H1 (cell line): ENCODE measurements at regions not wholly inside any gene's neighbourhood (a gene's known extent, or its start where the extent isn't known, plus 50 kb on each side); places are given as distances from the start of the nearest gene placed in this dataset.

Experiments used
- CTCF ChIA-PET: fragments of 300-600 bp; sonication (Branson Sonifier 250); formaldehyde crosslinking; loops from one replicate; lab custom pipeline; 2021; ENCODE audit not compliant: partially characterized antibody; lab: Charles Lee
- POLR2A ChIA-PET: fragments of 300-600 bp; sonication (Branson Sonifier 250); formaldehyde crosslinking; loops from one replicate; lab custom pipeline; 2021; ENCODE audit warnings: inconsistent platforms; ENCODE audit not compliant: partially characterized antibody; lab: Charles Lee
- DNase-seq, 2 experiments: peaks; one replicate each; pipeline versions ENCODE4 v3.0.0 to v3.0.0-alpha.2; 2010 to 2022; ENCODE audit warnings: low spot score in 2 of 2, low read depth in 1 of 2, mixed read lengths in 1 of 2
- FAIRE-seq: peaks from 2 replicates; lab custom pipeline; 2011; peaks lifted over from hg19 to GRCh38; lab: Jason Lieb, UNC
- H2AFZ ChIP-seq: 2 replicates; pipeline ENCODE4 v1.8.1; 2012; ENCODE audit warnings: low read length, inconsistent platforms
- H2AK5ac ChIP-seq: 2 replicates; pipeline ENCODE4 v1.6.1; 2013; ENCODE audit warnings: low read depth, low read length
- H2BK120ac ChIP-seq: replicated peaks from 2 replicates; pipeline ENCODE3; 2013; ENCODE audit warnings: low read depth, low read length, inconsistent platforms
- H2BK12ac ChIP-seq: 2 replicates; pipeline ENCODE4 v1.6.1; 2013; ENCODE audit warnings: low read depth, low read length
- H2BK15ac ChIP-seq: 2 replicates; pipeline ENCODE4 v1.6.1; 2013; ENCODE audit warnings: low read length
- H2BK20ac ChIP-seq: 2 replicates; pipeline ENCODE4 v1.6.1; 2013; ENCODE audit warnings: low read length
- H2BK5ac ChIP-seq: 2 replicates; pipeline ENCODE4 v1.6.1; 2013; ENCODE audit warnings: low read depth, low read length
- H3K14ac ChIP-seq: 2 replicates; pipeline ENCODE4 v1.6.1; 2013; ENCODE audit warnings: inconsistent platforms; ENCODE audit not compliant: insufficient read length
- H3K18ac ChIP-seq: 2 replicates; pipeline ENCODE4 v1.6.1; 2013; ENCODE audit warnings: low read length; ENCODE audit errors: extremely low read depth
- H3K23ac ChIP-seq: 2 replicates; pipeline ENCODE4 v1.6.1; 2013; ENCODE audit warnings: inconsistent platforms; ENCODE audit not compliant: insufficient read length
- H3K23me2 ChIP-seq: 2 replicates; pipeline ENCODE4 v1.6.1; 2013; ENCODE audit warnings: low read depth, low read length
- H3K27ac ChIP-seq: 2 replicates; pipeline ENCODE4 v1.6.1; 2011; ENCODE audit warnings: low read depth, low read length, inconsistent platforms
- H3K27me3 ChIP-seq, 4 experiments: replicated peaks in 1 of 4; 1 replicate in 1 of 4; 2 replicates in 3 of 4; pipeline versions ENCODE4 v1.6.1 to v1.8.1; 2011 to 2013; ENCODE audit warnings: low read length in 3 of 4, mild to moderate bottlenecking in 3 of 4, inconsistent platforms in 2 of 4, mixed read lengths in 2 of 4, moderate library complexity in 1 of 4; ENCODE audit not compliant: control insufficient read depth in 3 of 4, insufficient read depth in 3 of 4; ENCODE audit errors: extremely low read depth in 1 of 4
- H3K36me3 ChIP-seq, 4 experiments: 2 replicates each; pipeline versions ENCODE4 v1.6.1 to v1.8.1; 2011 to 2013; ENCODE audit warnings: mild to moderate bottlenecking in 4 of 4, low read length in 3 of 4, moderate library complexity in 2 of 4, control low read depth in 1 of 4, inconsistent platforms in 1 of 4; ENCODE audit not compliant: insufficient read depth in 4 of 4, control insufficient read depth in 2 of 4
- H3K4ac ChIP-seq: replicated peaks from 2 replicates; pipeline ENCODE3; 2013; ENCODE audit warnings: low read length, low read depth, mixed read lengths, inconsistent platforms; ENCODE audit not compliant: insufficient read length
- H3K4me1 ChIP-seq, 4 experiments: replicated peaks in 1 of 4; 1 replicate in 1 of 4; 2 replicates in 3 of 4; pipeline versions ENCODE4 v1.6.1 to v1.8.1; 2011 to 2013; ENCODE audit warnings: low read length in 3 of 4, inconsistent platforms in 2 of 4, mixed read lengths in 1 of 4; ENCODE audit not compliant: insufficient read depth in 4 of 4, control insufficient read depth in 3 of 4
- H3K4me2 ChIP-seq, 2 experiments: 2 replicates each; pipeline versions ENCODE4 v1.6.1 to v1.8.1; 2011 to 2013; ENCODE audit warnings: low read depth in 2 of 2, low read length in 2 of 2, control low read depth in 1 of 2, inconsistent platforms in 1 of 2, mild to moderate bottlenecking in 1 of 2; ENCODE audit not compliant: insufficient read depth in 1 of 2
- H3K4me3 ChIP-seq, 4 experiments: fragments of 200-600, 300-600 bp in 1 of 4; sonication (generic), shearing (Covaris generic), sonication (Bioruptor Twin) in 1 of 4; 2 replicates each; pipeline versions ENCODE4 v1.5.1 to v1.8.1; 2011 to 2016; ENCODE audit warnings: low read length in 4 of 4, low read depth in 3 of 4, control low read depth in 2 of 4, inconsistent platforms in 2 of 4, mild to moderate bottlenecking in 2 of 4, mixed read lengths in 1 of 4, moderate library complexity in 1 of 4; ENCODE audit not compliant: insufficient read depth in 2 of 4; ENCODE audit errors: extremely low read depth in 1 of 4
- H3K56ac ChIP-seq: replicated peaks from 2 replicates; pipeline ENCODE3; 2013; ENCODE audit warnings: low read depth, mild to moderate bottlenecking, mixed read lengths, low read length, inconsistent platforms; ENCODE audit not compliant: insufficient read length
- H3K79me1 ChIP-seq: 2 replicates; pipeline ENCODE4 v1.6.1; 2013; ENCODE audit warnings: low read depth, low read length, control low read depth
- H3K79me2 ChIP-seq, 2 experiments: 2 replicates each; pipeline versions ENCODE4 v1.6.1 to v1.8.1; 2012 to 2013; ENCODE audit warnings: low read length in 2 of 2, mild to moderate bottlenecking in 2 of 2, inconsistent platforms in 1 of 2; ENCODE audit not compliant: insufficient read depth in 2 of 2, control insufficient read depth in 1 of 2
- H3K9ac ChIP-seq, 4 experiments: replicated peaks in 1 of 4; 1 replicate in 1 of 4; 2 replicates in 3 of 4; pipeline versions ENCODE4 v1.6.1 to v1.8.1; 2011 to 2013; ENCODE audit warnings: low read depth in 3 of 4, low read length in 3 of 4, control low read depth in 2 of 4, mild to moderate bottlenecking in 2 of 4, moderate library complexity in 2 of 4, inconsistent platforms in 1 of 4; ENCODE audit errors: extremely low read depth in 1 of 4
- H3K9me3 ChIP-seq, 2 experiments: 2 replicates each; pipeline versions ENCODE4 v1.6.1 to v1.8.1; 2012 to 2013; ENCODE audit warnings: mild to moderate bottlenecking in 2 of 2, moderate library complexity in 2 of 2, control low read depth in 1 of 2, inconsistent platforms in 1 of 2, low read depth in 1 of 2, low read length in 1 of 2, mixed read lengths in 1 of 2; ENCODE audit not compliant: insufficient read depth in 2 of 2
- H4K20me1 ChIP-seq, 2 experiments: replicated peaks in 1 of 2; 2 replicates each; pipeline versions ENCODE3 to v1.8.1; 2011 to 2013; ENCODE audit warnings: inconsistent platforms in 2 of 2, low read length in 2 of 2, mild to moderate bottlenecking in 1 of 2; ENCODE audit not compliant: insufficient read depth in 2 of 2, control insufficient read depth in 1 of 2
- H4K5ac ChIP-seq: 2 replicates; pipeline ENCODE4 v1.6.1; 2013; ENCODE audit warnings: low read length, low read depth, mixed read lengths, inconsistent platforms; ENCODE audit not compliant: insufficient read length
- H4K8ac ChIP-seq: 2 replicates; pipeline ENCODE4 v1.8.0; 2013; ENCODE audit warnings: mild to moderate bottlenecking, moderate library complexity, low read length, inconsistent platforms; ENCODE audit not compliant: insufficient read depth; ENCODE audit errors: extremely low read depth
- H4K91ac ChIP-seq: replicated peaks from 2 replicates; pipeline ENCODE3; 2013; ENCODE audit warnings: low read length, mixed read lengths, inconsistent platforms; ENCODE audit not compliant: insufficient read length
- BACH1 ChIP-seq: IDR thresholded peaks from 2 replicates; pipeline ENCODE4 v1.6.1; 2012; ENCODE audit warnings: low read length, improper control_type of control experiment
- BRCA1 ChIP-seq: IDR thresholded peaks from 2 replicates; pipeline ENCODE4 v1.6.1; 2012; ENCODE audit warnings: low read depth, low read length, improper control_type of control experiment
- CHD1 ChIP-seq: IDR thresholded peaks from 2 replicates; pipeline ENCODE4 v1.6.1; 2012; ENCODE audit warnings: low read depth, low read length, improper control_type of control experiment
- EGR1 ChIP-seq: IDR thresholded peaks from 2 replicates; pipeline ENCODE4 v1.6.1; 2011; ENCODE audit warnings: low read depth, low read length, borderline replicate concordance
- EP300 ChIP-seq, 2 experiments: IDR thresholded peaks; 1 replicate in 1 of 2; 2 replicates in 1 of 2; pipeline ENCODE4 v1.6.1; 2011 to 2012; ENCODE audit warnings: low read depth in 2 of 2, low read length in 2 of 2, mild to moderate bottlenecking in 2 of 2, borderline replicate concordance in 1 of 2, inconsistent platforms in 1 of 2, moderate library complexity in 1 of 2
- JUND ChIP-seq: IDR thresholded peaks from 2 replicates; pipeline ENCODE4 v1.6.1; 2011; ENCODE audit warnings: mild to moderate bottlenecking, improper control_type of control experiment, low read length
- KDM1A ChIP-seq: fragments of 200-600, 300-600 bp; sonication (generic); IDR thresholded peaks from 2 replicates; pipeline ENCODE4 v1.7.1; 2016; ENCODE audit warnings: mild to moderate bottlenecking, low read length, borderline replicate concordance
- POLR2A ChIP-seq, 2 experiments: IDR thresholded peaks; 1 replicate in 1 of 2; 2 replicates in 1 of 2; pipeline ENCODE4 v1.6.1; 2011; ENCODE audit warnings: low read depth in 2 of 2, low read length in 2 of 2, mild to moderate bottlenecking in 2 of 2; ENCODE audit errors: control extremely low read depth in 1 of 2
- RXRA ChIP-seq: IDR thresholded peaks from 2 replicates; pipeline ENCODE4 v1.6.1; 2011; ENCODE audit warnings: low read depth, mild to moderate bottlenecking, low read length, moderate library complexity; ENCODE audit not compliant: insufficient read depth
- SIRT6 ChIP-seq: IDR thresholded peaks from one replicate; pipeline ENCODE4 v1.7.1; 2012; ENCODE audit warnings: low read length, inconsistent platforms
- SRF ChIP-seq: IDR thresholded peaks from 2 replicates; pipeline ENCODE4 v1.6.1; 2011; ENCODE audit warnings: mild to moderate bottlenecking, low read depth, low read length, moderate library complexity
- TBP ChIP-seq: IDR thresholded peaks from 2 replicates; pipeline ENCODE4 v1.6.1; 2011; ENCODE audit warnings: low read depth, low read length, improper control_type of control experiment
- TCF12 ChIP-seq: IDR thresholded peaks from 2 replicates; pipeline ENCODE4 v1.6.1; 2011; ENCODE audit warnings: low read depth, mild to moderate bottlenecking, low read length
- TEAD4 ChIP-seq: IDR thresholded peaks from 2 replicates; pipeline ENCODE4 v1.6.1; 2012; ENCODE audit warnings: low read depth, low read length, inconsistent platforms, mixed read lengths
- USF2 ChIP-seq: IDR thresholded peaks from 2 replicates; pipeline ENCODE4 v1.6.1; 2011; ENCODE audit warnings: low read length, improper control_type of control experiment
- YY1 ChIP-seq: IDR thresholded peaks from 2 replicates; pipeline ENCODE4 v1.6.1; 2011; ENCODE audit warnings: low read depth, mild to moderate bottlenecking, low read length
- WGBS, 2 experiments: shearing (Covaris generic) in 1 of 2; methylation state at CpG; one replicate each; pipeline versions ENCODE4 v1.1.6 to v1.1.7; 2013 to 2015; ENCODE audit warnings: low lambda C conversion rate in 2 of 2, mixed read lengths in 2 of 2, inconsistent platforms in 1 of 2, low coverage in 1 of 2, missing lambda C conversion rate in 1 of 2; ENCODE audit not compliant: insufficient replicate concordance in 2 of 2, insufficient coverage in 1 of 2, insufficient read length in 1 of 2; ENCODE audit errors: extremely low coverage in 1 of 2, missing lambda C conversion rate in 1 of 2; 5-methylcytosine and 5-hydroxymethylcytosine counted together

GRCh38 chr2:145851730-145852129, 1331.8 kb upstream of the ZEB2 start:
- H3K23ac ChIP-seq, result no peak overlapping the region
- peaks cover 0 to 7% (median 0%) of the 10 kb centered on the region in 4 experiments; a peak in 1 of 7 replicates for H3K4me1 ChIP-seq
- H2BK15ac ChIP-seq, result no peak overlapping the region
- H2BK12ac ChIP-seq, result no peak overlapping the region
- H3K79me2 ChIP-seq, result no peaks in the 10 kb centered on the region
- H3K27ac ChIP-seq, result no peak overlapping the region
- H2AK5ac ChIP-seq, result no peak overlapping the region
- H3K36me3 ChIP-seq, result no peaks in the 10 kb centered on the region
- 95% methylated on average over 2 of the region's 2 CpGs; no CpG with 5 or more reads in 1 of the 2 experiments for WGBS, 2 experiments
- no peaks in the 10 kb centered on the region for H3K27me3 ChIP-seq
- CTCF ChIA-PET, result interaction anchor here (0.8 kb wide), 1 partner anchor 13 kb away, joined by 3 read pairs; no protein-coding TSS in a partner anchor
- H4K8ac ChIP-seq, result no peak overlapping the region
- H4K20me1 ChIP-seq, result no peaks in the 10 kb centered on the region
- H3K4me3 ChIP-seq, result no peak overlapping the region
- no peak overlapping the region for H4K5ac ChIP-seq
- H2AFZ ChIP-seq, result no peak overlapping the region
- no peak for DNase-seq
- POLR2A ChIA-PET, result no interaction called here
- no peaks in the 10 kb centered on the region for H3K79me1 ChIP-seq
- H3K14ac ChIP-seq, result no peak overlapping the region
- FAIRE-seq, result no peak
- no peak overlapping the region for H3K4ac ChIP-seq
- H2BK120ac ChIP-seq, result no peak overlapping the region
- H3K18ac ChIP-seq, result no peak overlapping the region
- H3K9me3 ChIP-seq, result no peaks in the 10 kb centered on the region; a peak in 1 of 4 replicates
- H4K91ac ChIP-seq, result no peak overlapping the region
- H2BK20ac ChIP-seq, result no peak overlapping the region
- no peak overlapping the region for H3K56ac ChIP-seq
- no peak overlapping the region for H3K9ac ChIP-seq
- no peak overlapping the region for H3K4me2 ChIP-seq
- no peak overlapping the region for H2BK5ac ChIP-seq
- H3K23me2 ChIP-seq, result no peaks in the 10 kb centered on the region
- TF ChIP-seq BRCA1 (no peak), USF2 (no peak), YY1 (no peak), SRF (no peak), POLR2A (IDR thresholded peaks at IDR 0.05; ENCODE audit: control extremely low read depth in 1 of 2, low read depth in 2 of 2, low read length in 2 of 2) (no peak), CHD1 (no peak), KDM1A (no peak), SIRT6 (no peak), RXRA (no peak), BACH1 (no peak), EGR1 (no peak), TCF12 (no peak), TBP (no peak), TEAD4 (no peak), JUND (no peak), EP300 (IDR thresholded peaks at IDR 0.05; ENCODE audit: borderline replicate concordance in 1 of 2, low read depth in 2 of 2, low read length in 2 of 2) (no peak)
